ENCODE measurements at regions not wholly inside any gene's neighbourhood (a gene's known extent, or its start where the extent isn't known, plus 50 kb on each side); places are given as distances from the start of the nearest gene placed in this dataset.

DNA sequence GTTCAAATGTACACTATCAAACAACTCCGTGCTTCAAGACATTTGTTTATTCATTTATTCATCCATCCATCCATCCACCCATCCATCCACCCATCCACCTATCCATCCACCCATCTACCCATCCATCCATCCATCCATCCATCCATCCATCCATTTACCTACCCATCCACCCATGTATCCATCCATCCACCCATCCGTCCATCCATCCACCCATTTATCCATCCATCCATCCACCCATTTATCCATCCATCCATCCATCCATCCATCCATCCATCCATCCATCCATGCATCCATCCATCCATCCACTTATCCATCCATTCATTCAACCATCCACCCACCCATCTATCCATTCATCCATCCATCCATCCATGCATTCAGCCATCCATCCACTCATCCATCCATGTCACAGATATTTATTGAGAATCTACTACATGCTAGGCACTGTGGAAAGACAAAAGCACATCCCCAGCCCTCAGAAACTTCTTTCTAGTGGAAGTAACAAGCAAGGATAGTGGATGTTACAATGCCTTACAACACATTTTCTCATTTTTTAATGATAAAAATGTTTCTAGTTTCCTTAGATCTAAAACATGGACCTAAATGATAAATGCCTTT lies 237.6 kb downstream of the ZNF536 start:
- TF ChIP-seq FOXP4 (CRISPR knock-in tag; IDR thresholded peaks at IDR 0.05): no peak
- TF ChIP-seq HMGXB4 (CRISPR knock-in tag; IDR thresholded peaks at IDR 0.05): no peak
- TF ChIP-seq HMGA2 (CRISPR knock-in tag; IDR thresholded peaks at IDR 0.05): no peak
- TF ChIP-seq, protein P1, sequence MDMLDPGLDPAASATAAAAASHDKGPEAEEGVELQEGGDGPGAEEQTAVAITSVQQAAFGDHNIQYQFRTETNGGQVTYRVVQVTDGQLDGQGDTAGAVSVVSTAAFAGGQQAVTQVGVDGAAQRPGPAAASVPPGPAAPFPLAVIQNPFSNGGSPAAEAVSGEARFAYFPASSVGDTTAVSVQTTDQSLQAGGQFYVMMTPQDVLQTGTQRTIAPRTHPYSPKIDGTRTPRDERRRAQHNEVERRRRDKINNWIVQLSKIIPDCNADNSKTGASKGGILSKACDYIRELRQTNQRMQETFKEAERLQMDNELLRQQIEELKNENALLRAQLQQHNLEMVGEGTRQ (CRISPR knock-in tag; IDR thresholded peaks at IDR 0.05): no peak
- TF ChIP-seq ZNF138 (CRISPR knock-in tag; conservative IDR thresholded peaks at IDR 0.05): no peak
- TF ChIP-seq TP53 (CRISPR knock-in tag; IDR thresholded peaks at IDR 0.05): no peak
- no peak for TF ChIP-seq CTCF (IDR thresholded peaks at IDR 0.05)
- TF ChIP-seq ZNF263 (CRISPR knock-in tag; IDR thresholded peaks at IDR 0.05; ENCODE audit: low read depth): no peak
